Heart left ventricle (tissue), 13 donors: ENCODE measurements at regions not wholly inside any gene's neighbourhood (a gene's known extent, or its start where the extent isn't known, plus 50 kb on each side); places are given as distances from the start of the nearest gene placed in this dataset.

Experiments used
- CTCF ChIP-seq, 12 donors: fragments of 200-600 bp; sonication (generic) in 4 of 12; IDR thresholded peaks; one replicate each; pipeline versions ENCODE4 v1.5.0 to v1.8.0; 2018 to 2022; ENCODE audit warnings: antibody characterized with exemption in 12 of 12, mild to moderate bottlenecking in 5 of 12
- POLR2A ChIP-seq, 2 donors: fragments of 450-650 bp; IDR thresholded peaks; one replicate each; pipeline ENCODE4 v1.6.1; 2017; ENCODE audit warnings: antibody characterized with exemption in 2 of 2, mild to moderate bottlenecking in 2 of 2, moderate library complexity in 2 of 2
- donor health status: ischemic (EF 13 %, LVEDD 7.1; RV severe dilation, severe dysfunction).
- donor health status: DM: no; HTN: yes; CAD: no.
- donor health status: DM: no; HTN: no; CAD: no.
- donor health status: ischemic (EF 25% LVEDD 6.9; RV normal size, moderate dysfunction).
- donor health status: ischemic (EF 25% LVEDD 5.7; RV mildly dilated, moderate dysfunction).
- donor health status: ischemic (EF 35%, LVEDD 5.7; RV mildly dilated, moderate dysfunction).
- donor health status: nonischemic (EF 11% LVEDD 7.7; RV severe dilation, severe dysfunction).
- donor health status: DM: yes; HTN: yes; CAD: no.
- donor health status: PGD.
- donor health status: ischemic (EF 29% LVEDD 5.4; RV normal size, mild dysfunction).
- donor health status: nonischemic (EF 23%, LVEDD 6.1; RV moderate dilation, normal function).

GRCh38 chr4:130172156-130172555 is 1076.2 kb downstream of the C4orf33 start:
- TF ChIP-seq CTCF (IDR thresholded peaks at IDR 0.05) = no peak
- no peak for TF ChIP-seq POLR2A (IDR thresholded peaks at IDR 0.05)
